Keratinocyte (primary cell): ENCODE measurements at regions not wholly inside any gene's neighbourhood (a gene's known extent, or its start where the extent isn't known, plus 50 kb on each side); places are given as distances from the start of the nearest gene placed in this dataset.
A peak's percentile ranks its signal among the peaks of the same experiment; 100 is the strongest.

Experiments
- DNase-seq: peaks from one replicate; pipeline ENCODE4 v3.0.0-alpha.2; 2011; ENCODE audit warnings: low read depth, missing footprints, low spot score
- FAIRE-seq: peaks from 2 replicates; lab custom pipeline; 2011; peaks lifted over from hg19 to GRCh38; lab: Jason Lieb, UNC
- H2AFZ ChIP-seq: 2 replicates; pipeline ENCODE4 v1.6.0; 2012; ENCODE audit warnings: low read length, control low read depth, inconsistent platforms; ENCODE audit not compliant: control insufficient read depth
- H3K27ac ChIP-seq: 2 replicates; pipeline ENCODE4 v1.5.1; 2011; ENCODE audit warnings: low read length; ENCODE audit not compliant: control insufficient read depth, insufficient read depth
- H3K27me3 ChIP-seq: 3 replicates; pipeline ENCODE4 v1.6.0; 2011; ENCODE audit warnings: low read length; ENCODE audit not compliant: control insufficient read depth, insufficient read depth; ENCODE audit errors: extremely low read depth
- H3K36me3 ChIP-seq, 2 experiments: 2 replicates in 1 of 2; 3 replicates in 1 of 2; pipeline ENCODE4 v1.5.1; 2011; ENCODE audit warnings: low read length in 2 of 2, mild to moderate bottlenecking in 1 of 2; ENCODE audit not compliant: control insufficient read depth in 2 of 2, insufficient read depth in 2 of 2; ENCODE audit errors: extremely low read depth in 1 of 2
- H3K4me1 ChIP-seq: 3 replicates; pipeline ENCODE4 v1.5.1; 2011; ENCODE audit warnings: low read length; ENCODE audit not compliant: control insufficient read depth, insufficient read depth; ENCODE audit errors: extremely low read depth
- H3K4me2 ChIP-seq: 3 replicates; pipeline ENCODE4 v1.6.0; 2011; ENCODE audit warnings: low read depth, low read length; ENCODE audit not compliant: control insufficient read depth, insufficient read depth; ENCODE audit errors: extremely low read depth
- H3K4me3 ChIP-seq, 3 experiments: fragments of 200-600 bp in 1 of 3; sonication (generic) in 1 of 3; 2 replicates in 2 of 3; 3 replicates in 1 of 3; pipeline ENCODE4 v1.5.1; 2011 to 2016; ENCODE audit warnings: low read length in 3 of 3, mild to moderate bottlenecking in 3 of 3, control low read depth in 2 of 3, inconsistent platforms in 1 of 3, low read depth in 1 of 3, mixed read lengths in 1 of 3, mixed run types in 1 of 3, moderate library complexity in 1 of 3; ENCODE audit not compliant: control insufficient read depth in 2 of 3, insufficient read depth in 2 of 3; ENCODE audit errors: extremely low read depth in 1 of 3
- H3K79me2 ChIP-seq: 2 replicates; pipeline ENCODE4 v1.6.0; 2012; ENCODE audit warnings: low read length; ENCODE audit not compliant: control insufficient read depth, insufficient read depth
- H3K9ac ChIP-seq: 3 replicates; pipeline ENCODE4 v1.6.0; 2011; ENCODE audit warnings: low read length; ENCODE audit not compliant: control insufficient read depth, insufficient read depth; ENCODE audit errors: extremely low read depth
- H3K9me1 ChIP-seq: 3 replicates; pipeline ENCODE4 v1.6.0; 2011; ENCODE audit warnings: low read length; ENCODE audit not compliant: control insufficient read depth, insufficient read depth; ENCODE audit errors: extremely low read depth
- H3K9me3 ChIP-seq: 2 replicates; pipeline ENCODE4 v1.5.1; 2012; ENCODE audit warnings: low read depth, low read length; ENCODE audit not compliant: control insufficient read depth
- H4K20me1 ChIP-seq: 3 replicates; pipeline ENCODE4 v1.6.0; 2011; ENCODE audit warnings: low read length; ENCODE audit not compliant: control insufficient read depth, insufficient read depth; ENCODE audit errors: extremely low read depth
- CTCF ChIP-seq, 3 experiments: IDR thresholded peaks in 1 of 3; conservative IDR thresholded peaks in 1 of 3; optimal IDR thresholded peaks in 1 of 3; 2 replicates in 2 of 3; 3 replicates in 1 of 3; pipeline versions ENCODE3 to v1.5.1; 2011; ENCODE audit warnings: low read length in 3 of 3, mild to moderate bottlenecking in 3 of 3, moderate library complexity in 2 of 3, control low read depth in 1 of 3, inconsistent platforms in 1 of 3; ENCODE audit not compliant: insufficient read depth in 2 of 3; ENCODE audit errors: extremely low read depth in 1 of 3
- EZH2 ChIP-seq: IDR thresholded peaks from one replicate; pipeline ENCODE4 v1.6.1; 2012; ENCODE audit warnings: inconsistent platforms, mild to moderate bottlenecking, low read length, moderate library complexity
- dilution Hi-C: fragments of 300-500 bp; cut with MboI; formaldehyde crosslinking; loops from one replicate; pipeline ENCODE4 v1.7.0; 2020; ENCODE audit warnings: low sequenced_read_pairs; ENCODE audit not compliant: extremely low pct_ligation_motif_present

GRCh38 chr17:72579990-72580320, 459.1 kb downstream of the SOX9 start:
- Histone ChIP-seq H3K9ac (no peak overlapping the region), H3K79me2 (peaks cover 98% of the 10 kb centered on the region), H3K9me3 (no peaks in the 10 kb centered on the region), H3K4me3 (no peak overlapping the region), H3K4me1 (peaks cover 21% of the 10 kb centered on the region), H3K36me3 (peaks cover 3 to 13% of the 10 kb centered on the region in 2 experiments), H3K27ac (peak overlapping the region; percentile 30), H3K4me2 (no peak overlapping the region), H3K9me1 (peaks cover 3% of the 10 kb centered on the region), H2AFZ (no peak overlapping the region), H3K27me3 (no peaks in the 10 kb centered on the region), H4K20me1 (peaks cover 25% of the 10 kb centered on the region)
- DNase-seq (no peak), FAIRE-seq (no peak)
- dilution Hi-C loops, result no loop called here
- TF ChIP-seq CTCF (optimal IDR thresholded peaks at IDR 0.05 in 1 of 3, IDR thresholded peaks at IDR 0.05 in 1 of 3, conservative IDR thresholded peaks at IDR 0.05 in 1 of 3; ENCODE audit: extremely low read depth in 1 of 3, insufficient read depth in 2 of 3, low read length in 3 of 3), result no peak
- no peak for TF ChIP-seq EZH2

GRCh38 chr17:72580321-72581127, 459.7 kb downstream of the SOX9 start:
- DNase-seq (no peak), FAIRE-seq (peak; percentile 98)
- Histone ChIP-seq H3K4me2 (peak overlapping the region; percentile 40), H2AFZ (no peak overlapping the region), H3K4me3 (no peak overlapping the region), H3K27me3 (no peaks in the 10 kb centered on the region), H3K9me1 (peaks cover 3% of the 10 kb centered on the region), H3K4me1 (peaks cover 21% of the 10 kb centered on the region), H3K9me3 (no peaks in the 10 kb centered on the region), H3K9ac (no peak overlapping the region), H4K20me1 (peaks cover 22% of the 10 kb centered on the region), H3K36me3 (peaks cover 3 to 13% of the 10 kb centered on the region in 2 experiments), H3K27ac (peak overlapping the region; percentile 70), H3K79me2 (peaks cover 95% of the 10 kb centered on the region)
- TF ChIP-seq CTCF (optimal IDR thresholded peaks at IDR 0.05 in 1 of 3, IDR thresholded peaks at IDR 0.05 in 1 of 3, conservative IDR thresholded peaks at IDR 0.05 in 1 of 3; ENCODE audit: extremely low read depth in 1 of 3, insufficient read depth in 2 of 3, low read length in 3 of 3) (peak in 1 of 3 experiments; percentile 21), EZH2 (no peak)
- dilution Hi-C loops, result no loop called here
